ENCODE measurements at regions not wholly inside any gene's neighbourhood (a gene's known extent, or its start where the extent isn't known, plus 50 kb on each side); places are given as distances from the start of the nearest gene placed in this dataset.

- Histone ChIP-seq H3K9me3 (no peaks in the 10 kb centered on the region), H3K27me3 (ENCODE audit: insufficient read depth in 3 of 3, low read length in 2 of 3) (no peaks in the 10 kb centered on the region), H3K27ac (no peak overlapping the region), H3K4me1 (no peaks in the 10 kb centered on the region), H3K4me3 (no peak overlapping the region), H3K36me3 (ENCODE audit: insufficient read depth in 1 of 2, low read depth in 1 of 2) (no peaks in the 10 kb centered on the region)
- 54 to 65% (median 64%) methylated on average over 2 of the region's 2 CpGs for WGBS, 3 donors
- no peak for TF ChIP-seq CTCF (IDR thresholded peaks at IDR 0.05)
- no peak for DNase-seq
- ATAC-seq, result no peak
- intact Hi-C loops (cut with DNase I), result no loop called here
Measured at GRCh38 chr3:94985778-94986177, 922.9 kb downstream of the NSUN3 start.

- Histone ChIP-seq H3K36me3 (ENCODE audit: insufficient read depth in 1 of 2, low read depth in 1 of 2) (no peaks in the 10 kb centered on the region), H3K4me1 (no peaks in the 10 kb centered on the region), H3K9me3 (no peaks in the 10 kb centered on the region), H3K27ac (no peak overlapping the region), H3K4me3 (no peak overlapping the region), H3K27me3 (ENCODE audit: insufficient read depth in 3 of 3, low read length in 2 of 3) (no peaks in the 10 kb centered on the region)
- DNase-seq (no peak), ATAC-seq (no peak)
- 85 to 93% (median 89%) methylated on average over 4 of the region's 4 CpGs for WGBS, 3 donors
- TF ChIP-seq CTCF (IDR thresholded peaks at IDR 0.05), result no peak
- intact Hi-C loops (cut with DNase I), result no loop called here
Measured at GRCh38 chr3:94990952-94991705, 928.3 kb downstream of the NSUN3 start.

DNA sequence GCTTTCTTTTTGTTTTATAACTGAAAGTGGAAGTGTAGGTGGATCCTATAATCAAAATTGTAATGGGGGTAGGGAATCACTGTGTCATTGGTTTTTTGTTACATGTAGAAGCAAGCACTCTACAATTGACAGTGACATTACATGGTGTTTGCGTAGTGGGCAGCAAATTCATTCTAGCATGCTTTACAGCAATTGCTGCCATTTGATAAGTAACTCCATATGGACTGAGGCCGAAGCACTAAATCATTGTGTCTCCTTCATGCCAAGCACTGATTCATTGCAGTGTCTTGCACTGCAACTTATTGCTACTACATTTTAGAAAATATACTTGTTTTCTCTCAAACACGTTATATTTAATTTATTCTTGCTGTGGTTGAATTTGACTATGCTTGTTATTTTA lies 933.9 kb downstream of the NSUN3 start:
- no peak for TF ChIP-seq CTCF (IDR thresholded peaks at IDR 0.05)
- ATAC-seq, result no peak
- Histone ChIP-seq H3K9me3 (no peaks in the 10 kb centered on the region), H3K4me1 (no peaks in the 10 kb centered on the region), H3K27ac (no peak overlapping the region), H3K36me3 (ENCODE audit: insufficient read depth in 1 of 2, low read depth in 1 of 2) (no peaks in the 10 kb centered on the region), H3K27me3 (ENCODE audit: insufficient read depth in 3 of 3, low read length in 2 of 3) (no peaks in the 10 kb centered on the region), H3K4me3 (no peak overlapping the region)
- 52 to 56% (median 55%) methylated on average over 3 of the region's 3 CpGs for WGBS, 3 donors
- no peak for DNase-seq
- intact Hi-C loops (cut with DNase I), result no loop called here

DNA sequence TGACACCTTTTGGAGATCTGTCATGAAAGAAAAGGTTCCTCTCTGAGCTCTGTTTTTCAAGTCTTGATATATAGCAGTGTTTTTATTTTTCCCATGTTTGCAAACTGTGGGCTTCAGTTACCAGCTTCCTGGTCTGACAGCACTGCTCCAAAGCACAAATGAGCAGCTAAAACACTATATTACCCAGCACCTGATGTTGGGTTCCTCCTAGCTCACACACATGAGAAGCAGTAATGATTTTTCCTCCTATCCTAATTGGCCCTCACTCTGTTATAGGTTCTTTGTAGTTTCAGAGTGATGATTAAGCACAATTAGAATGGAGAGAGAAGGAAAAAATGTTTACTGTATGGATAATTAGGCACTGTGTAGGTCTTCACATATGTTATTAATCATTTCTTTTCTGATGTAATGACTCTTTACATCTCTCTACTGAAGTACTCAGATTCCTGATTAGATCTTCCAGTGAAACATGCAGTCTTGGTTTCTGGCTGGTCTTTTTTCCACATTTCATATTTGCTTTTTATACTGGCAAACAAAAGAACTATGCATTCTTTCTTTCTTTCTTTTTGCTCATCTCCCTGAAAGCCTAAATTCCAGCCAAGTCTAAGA lies 939.7 kb downstream of the NSUN3 start:
- ATAC-seq (no peak), DNase-seq (no peak)
- Histone ChIP-seq H3K9me3 (no peaks in the 10 kb centered on the region), H3K4me3 (no peak overlapping the region), H3K27ac (no peak overlapping the region), H3K27me3 (ENCODE audit: insufficient read depth in 3 of 3, low read length in 2 of 3) (no peaks in the 10 kb centered on the region), H3K4me1 (no peaks in the 10 kb centered on the region), H3K36me3 (ENCODE audit: insufficient read depth in 1 of 2, low read depth in 1 of 2) (no peaks in the 10 kb centered on the region)
- no peak for TF ChIP-seq CTCF (IDR thresholded peaks at IDR 0.05)
- intact Hi-C loops (cut with DNase I), result no loop called here

GRCh38 chr3:95028688-95029087 lies 965.8 kb downstream of the NSUN3 start:
- TF ChIP-seq CTCF (IDR thresholded peaks at IDR 0.05), result no peak
- ATAC-seq (no peak), DNase-seq (no peak)
- Histone ChIP-seq H3K27me3 (ENCODE audit: insufficient read depth in 3 of 3, low read length in 2 of 3) (no peaks in the 10 kb centered on the region), H3K4me1 (no peaks in the 10 kb centered on the region), H3K36me3 (ENCODE audit: insufficient read depth in 1 of 2, low read depth in 1 of 2) (no peaks in the 10 kb centered on the region), H3K27ac (no peak overlapping the region), H3K9me3 (no peaks in the 10 kb centered on the region), H3K4me3 (no peak overlapping the region)
- intact Hi-C loops (cut with DNase I), result no loop called here
- 75 to 82% (median 79%) methylated on average over 2 of the region's 2 CpGs for WGBS, 3 donors
